Stomach (tissue), 8 donors: ENCODE measurements at regions not wholly inside any gene's neighbourhood (a gene's known extent, or its start where the extent isn't known, plus 50 kb on each side); places are given as distances from the start of the nearest gene placed in this dataset.

Experiments used
- DNase-seq, 2 donors: peaks; one replicate each; pipeline versions ENCODE4 v3.0.0 to v3.0.0-alpha.2; 2013 to 2019
- H3K27ac ChIP-seq, 5 donors: fragments of 200-600 bp in 4 of 5; sonication (generic) in 4 of 5; one replicate each; pipeline ENCODE4 v1.5.1; 2013 to 2019; ENCODE audit warnings: mild to moderate bottlenecking in 1 of 5, moderate library complexity in 1 of 5
- H3K27me3 ChIP-seq, 3 donors: fragments of 200-600 bp; sonication (generic); one replicate each; pipeline ENCODE4 v1.5.1; 2017 to 2019; ENCODE audit warnings: mixed run types in 1 of 3
- H3K36me3 ChIP-seq, 4 donors: fragments of 200-600 bp; sonication (generic); 1 replicate in 3 of 4; 2 replicates in 1 of 4; pipeline ENCODE4 v1.5.1; 2016 to 2019
- H3K4me1 ChIP-seq, 4 donors: fragments of 200-600 bp; sonication (generic); one replicate each; pipeline ENCODE4 v1.5.1; 2016 to 2019
- H3K4me3 ChIP-seq, 4 donors: fragments of 200-600 bp; sonication (generic) in 3 of 4; one replicate each; pipeline ENCODE4 v1.5.1; 2016 to 2019; ENCODE audit warnings: mild to moderate bottlenecking in 1 of 4
- H3K9me3 ChIP-seq, 4 donors: fragments of 200-600 bp; sonication (generic); one replicate each; pipeline ENCODE4 v1.5.1; 2016 to 2019
- EP300 ChIP-seq: sonication (generic); formaldehyde crosslinking; IDR thresholded peaks from one replicate; pipeline ENCODE4 v1.6.1; 2017; ENCODE audit warnings: antibody characterized with exemption
- POLR2A ChIP-seq, 4 donors: fragments of 450-650 bp; IDR thresholded peaks; one replicate each; pipeline ENCODE4 v1.6.1; 2016; ENCODE audit warnings: antibody characterized with exemption in 4 of 4, control low read depth in 2 of 4, mild to moderate bottlenecking in 1 of 4, moderate library complexity in 1 of 4
- POLR2AphosphoS5 ChIP-seq, 3 donors: sonication (generic); formaldehyde crosslinking; IDR thresholded peaks; one replicate each; pipeline ENCODE4 v1.6.1; 2016; ENCODE audit warnings: antibody characterized with exemption in 3 of 3
- WGBS, 5 donors: extraction: QIAGEN DNeasy Blood & Tissue Kit in 3 of 5; methylation state at CpG; one replicate each; pipeline versions ENCODE4 v1.1.5 to v1.1.7; 2013 to 2018; 5-methylcytosine and 5-hydroxymethylcytosine counted together
- intact Hi-C: fragments of 100-400 bp; cut with DNase I; formaldehyde crosslinking; loops from one replicate; pipeline ENCODE4 v1.15.1; 2023; ENCODE audit warnings: low total_unique reads
- TF ChIP-seq, protein P1 (sequence below), 7 experiments: fragments of 450-650 bp in 4 of 7; fragments of 200-600 bp in 3 of 7; sonication (generic) in 3 of 7; IDR thresholded peaks; one replicate each; pipeline ENCODE4 v1.5.1; 2016 to 2019; ENCODE audit warnings: antibody characterized with exemption in 7 of 7, control low read depth in 2 of 7, mild to moderate bottlenecking in 1 of 7
- donor health status: healthy with polysubstance abuse.
- donor health status: Bipolar disorder and iron deficiency.
- donor health status: healthy.

DNA sequence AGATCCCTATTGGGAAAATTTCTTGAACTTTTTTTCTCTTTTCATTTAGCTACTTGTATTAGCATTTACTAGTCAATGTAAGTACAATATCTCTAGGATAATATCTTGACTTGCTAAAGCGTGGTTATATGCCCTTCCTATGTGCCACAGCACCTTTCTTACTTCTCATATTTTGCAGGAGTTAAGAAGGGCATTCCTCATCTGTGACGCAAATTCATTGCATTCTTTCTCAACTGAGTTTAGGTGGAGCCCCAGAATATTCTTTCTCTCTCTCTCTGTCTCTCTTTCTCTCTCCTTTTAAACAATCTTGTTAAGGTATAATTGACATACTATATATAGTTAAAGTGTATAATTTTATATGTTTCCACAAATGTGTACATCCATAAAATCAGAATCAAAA, 266.1 kb downstream of the RAB38 start:
- H3K4me3 ChIP-seq = no peak overlapping the region
- H3K4me1 ChIP-seq = no peaks in the 10 kb centered on the region
- no peaks in the 10 kb centered on the region for H3K36me3 ChIP-seq
- intact Hi-C loops = no loop called here
- H3K9me3 ChIP-seq = no peaks in the 10 kb centered on the region
- H3K27ac ChIP-seq = no peak overlapping the region
- TF ChIP-seq POLR2A (IDR thresholded peaks at IDR 0.05) (no peak), POLR2AphosphoS5 (IDR thresholded peaks at IDR 0.05) (no peak), EP300 (no peak)
- TF ChIP-seq, protein P1, sequence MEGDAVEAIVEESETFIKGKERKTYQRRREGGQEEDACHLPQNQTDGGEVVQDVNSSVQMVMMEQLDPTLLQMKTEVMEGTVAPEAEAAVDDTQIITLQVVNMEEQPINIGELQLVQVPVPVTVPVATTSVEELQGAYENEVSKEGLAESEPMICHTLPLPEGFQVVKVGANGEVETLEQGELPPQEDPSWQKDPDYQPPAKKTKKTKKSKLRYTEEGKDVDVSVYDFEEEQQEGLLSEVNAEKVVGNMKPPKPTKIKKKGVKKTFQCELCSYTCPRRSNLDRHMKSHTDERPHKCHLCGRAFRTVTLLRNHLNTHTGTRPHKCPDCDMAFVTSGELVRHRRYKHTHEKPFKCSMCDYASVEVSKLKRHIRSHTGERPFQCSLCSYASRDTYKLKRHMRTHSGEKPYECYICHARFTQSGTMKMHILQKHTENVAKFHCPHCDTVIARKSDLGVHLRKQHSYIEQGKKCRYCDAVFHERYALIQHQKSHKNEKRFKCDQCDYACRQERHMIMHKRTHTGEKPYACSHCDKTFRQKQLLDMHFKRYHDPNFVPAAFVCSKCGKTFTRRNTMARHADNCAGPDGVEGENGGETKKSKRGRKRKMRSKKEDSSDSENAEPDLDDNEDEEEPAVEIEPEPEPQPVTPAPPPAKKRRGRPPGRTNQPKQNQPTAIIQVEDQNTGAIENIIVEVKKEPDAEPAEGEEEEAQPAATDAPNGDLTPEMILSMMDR (IDR thresholded peaks at IDR 0.05) = no peak
- 75 to 90% (median 87%) methylated on average over 2 of the region's 2 CpGs for WGBS, 5 donors
- no peaks in the 10 kb centered on the region for H3K27me3 ChIP-seq
- no peak for DNase-seq

DNA sequence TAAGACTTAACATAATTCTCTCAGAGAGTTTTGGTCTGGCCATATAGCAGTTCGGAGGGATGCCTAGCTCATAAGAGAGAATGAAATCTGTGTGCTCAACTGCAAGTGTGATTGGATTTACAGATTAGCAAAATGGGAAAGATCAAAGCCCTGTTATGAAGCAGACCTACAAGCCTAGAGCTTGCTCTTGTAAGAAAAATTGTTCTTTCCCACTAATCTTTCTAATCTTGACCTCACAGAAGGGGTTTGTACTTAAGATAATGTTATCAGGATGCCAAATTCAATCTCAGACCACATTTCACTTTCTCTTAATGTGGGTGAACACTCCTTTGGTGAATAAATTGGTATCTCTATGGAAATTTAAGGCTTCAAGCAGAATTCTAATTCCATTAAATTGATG, 267.2 kb downstream of the RAB38 start:
- intact Hi-C loops = no loop called here
- Histone ChIP-seq H3K9me3 (no peaks in the 10 kb centered on the region), H3K36me3 (no peaks in the 10 kb centered on the region), H3K4me1 (no peaks in the 10 kb centered on the region), H3K4me3 (no peak overlapping the region), H3K27ac (no peak overlapping the region), H3K27me3 (no peaks in the 10 kb centered on the region)
- no peak for TF ChIP-seq POLR2A (IDR thresholded peaks at IDR 0.05)
- no peak for TF ChIP-seq EP300
- TF ChIP-seq, protein P1 (IDR thresholded peaks at IDR 0.05) = no peak
- no peak for TF ChIP-seq POLR2AphosphoS5 (IDR thresholded peaks at IDR 0.05)
- peak in 1 of 2 donors; percentile 22 for DNase-seq
- WGBS, 5 donors = 67 to 78% (median 69%) methylated on average over 1 of the region's 1 CpG

DNA sequence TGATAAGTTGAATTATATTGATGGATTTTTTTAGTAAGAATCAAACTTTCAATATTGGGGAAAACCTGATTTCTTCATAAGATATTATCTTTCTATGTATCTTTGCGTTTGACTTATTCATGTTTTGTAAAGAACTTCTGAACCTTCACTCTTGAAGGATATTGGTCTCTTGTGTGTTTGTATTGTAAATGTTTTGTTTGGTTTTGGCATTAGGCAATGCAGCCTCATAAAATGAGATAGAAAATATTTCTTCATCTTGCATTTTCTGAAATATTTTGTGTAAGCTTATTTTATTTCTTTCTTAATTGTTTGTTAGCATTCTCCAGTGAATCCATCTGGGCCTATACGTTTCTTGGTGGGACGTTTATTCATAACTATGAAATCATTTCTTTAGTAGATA, 271.9 kb downstream of the RAB38 start:
- intact Hi-C loops = no loop called here
- Histone ChIP-seq H3K9me3 (no peaks in the 10 kb centered on the region), H3K27me3 (no peaks in the 10 kb centered on the region), H3K27ac (no peak overlapping the region), H3K36me3 (no peaks in the 10 kb centered on the region), H3K4me1 (no peaks in the 10 kb centered on the region), H3K4me3 (no peak overlapping the region)
- TF ChIP-seq, protein P1 (IDR thresholded peaks at IDR 0.05) = no peak
- no peak for TF ChIP-seq EP300
- no peak for TF ChIP-seq POLR2A (IDR thresholded peaks at IDR 0.05)
- no peak for TF ChIP-seq POLR2AphosphoS5 (IDR thresholded peaks at IDR 0.05)
- WGBS, 5 donors = 73 to 87% (median 81%) methylated on average over 3 of the region's 3 CpGs
- no peak for DNase-seq

DNA sequence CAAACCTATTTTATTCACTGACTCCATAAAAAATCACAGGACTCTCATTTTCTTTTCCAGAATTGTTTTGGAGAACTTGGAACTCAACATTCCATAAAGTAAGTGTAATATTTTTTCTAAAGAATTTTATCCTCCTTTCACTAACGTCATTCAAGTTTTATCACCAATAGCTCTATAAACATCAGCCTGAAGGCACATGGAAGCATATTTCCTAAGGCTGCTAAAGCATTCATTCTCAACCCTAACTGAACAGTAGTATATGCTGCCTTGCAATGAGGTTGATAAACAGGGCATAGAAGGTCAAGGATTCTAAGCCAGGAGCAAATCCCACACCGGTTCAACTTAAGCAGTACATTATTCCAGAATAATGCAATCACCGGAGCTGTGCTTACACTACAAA, 273.9 kb downstream of the RAB38 start:
- no peaks in the 10 kb centered on the region for H3K36me3 ChIP-seq
- no peak overlapping the region for H3K27ac ChIP-seq
- H3K4me1 ChIP-seq = peaks cover 0 to 9% (median 2%) of the 10 kb centered on the region in 4 donors
- H3K9me3 ChIP-seq = no peaks in the 10 kb centered on the region
- 14 to 28% (median 21%) methylated on average over 3 of the region's 3 CpGs for WGBS, 5 donors
- intact Hi-C loops = no loop called here
- TF ChIP-seq POLR2A (IDR thresholded peaks at IDR 0.05) (no peak), POLR2AphosphoS5 (IDR thresholded peaks at IDR 0.05) (no peak), EP300 (no peak)
- TF ChIP-seq, protein P1 (IDR thresholded peaks at IDR 0.05) = no peak
- DNase-seq = no peak
- H3K4me3 ChIP-seq = no peak overlapping the region
- no peaks in the 10 kb centered on the region for H3K27me3 ChIP-seq
